ENCODE measurements at regions not wholly inside any gene's neighbourhood (a gene's known extent, or its start where the extent isn't known, plus 50 kb on each side); places are given as distances from the start of the nearest gene placed in this dataset.

DNA sequence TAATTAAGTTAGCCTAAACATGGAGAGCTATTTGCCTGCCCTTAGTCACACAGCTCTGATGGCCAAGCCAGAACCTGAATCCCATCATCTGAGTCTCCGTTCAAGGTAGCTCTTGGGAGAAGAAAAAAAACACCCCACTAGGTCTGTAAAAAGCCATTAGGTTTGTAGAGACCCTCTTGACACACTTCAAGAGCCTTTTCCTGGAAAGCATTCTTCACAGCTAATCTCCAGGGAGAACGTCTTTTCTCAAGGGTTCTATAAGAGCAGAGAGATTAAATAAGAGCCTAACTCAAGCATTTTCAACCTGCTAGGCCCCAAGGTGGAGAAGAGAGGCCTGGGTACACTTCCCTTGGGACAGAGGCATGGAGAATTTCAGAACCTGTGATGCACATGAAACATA, 61.6 kb upstream of the NAV2 start:
- TF ChIP-seq POLR2A (IDR thresholded peaks at IDR 0.05; ENCODE audit: extremely low read depth, insufficient read length) (no peak), CTCF (IDR thresholded peaks at IDR 0.05; ENCODE audit: low read depth, low read length) (no peak)

Data from NB4 (cell line).